Breast epithelium (tissue), 3 donors: ENCODE measurements at regions not wholly inside any gene's neighbourhood (a gene's known extent, or its start where the extent isn't known, plus 50 kb on each side); places are given as distances from the start of the nearest gene placed in this dataset.

ENCODE experiments used
- POLR2A ChIP-seq: fragments of 450-650 bp; IDR thresholded peaks from one replicate; pipeline ENCODE4 v1.6.1; 2016; ENCODE audit warnings: antibody characterized with exemption, mild to moderate bottlenecking, moderate library complexity
- POLR2AphosphoS5 ChIP-seq, 3 donors: sonication (generic); formaldehyde crosslinking; IDR thresholded peaks; one replicate each; pipeline ENCODE4 v1.6.1; 2017; ENCODE audit warnings: antibody characterized with exemption in 3 of 3
- TF ChIP-seq, protein P1 (sequence below), 3 donors: fragments of 450-650 bp; IDR thresholded peaks; one replicate each; pipeline ENCODE4 v1.5.1; 2016 to 2017; ENCODE audit warnings: antibody characterized with exemption in 3 of 3, mild to moderate bottlenecking in 3 of 3, moderate library complexity in 3 of 3

DNA sequence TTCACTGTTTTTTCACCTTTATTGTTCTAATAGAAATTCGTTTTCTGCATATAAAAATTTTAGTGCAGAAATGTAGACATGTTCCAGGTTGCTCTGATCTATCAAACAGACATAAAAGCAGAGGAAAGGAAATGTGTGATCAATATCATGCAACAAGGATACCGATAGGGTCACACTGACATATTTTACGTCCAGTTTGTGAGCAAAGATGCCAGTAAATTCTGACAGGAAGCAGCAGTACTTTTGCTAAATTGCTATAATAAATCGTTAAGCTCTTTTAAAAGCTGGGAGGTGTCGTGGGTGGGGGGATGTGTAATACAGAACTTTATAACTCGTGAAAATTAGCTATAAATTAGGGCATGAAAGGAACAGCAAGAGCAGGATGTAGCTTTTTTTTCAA, 955.2 kb downstream of the BRINP3 start:
- TF ChIP-seq, protein P1, sequence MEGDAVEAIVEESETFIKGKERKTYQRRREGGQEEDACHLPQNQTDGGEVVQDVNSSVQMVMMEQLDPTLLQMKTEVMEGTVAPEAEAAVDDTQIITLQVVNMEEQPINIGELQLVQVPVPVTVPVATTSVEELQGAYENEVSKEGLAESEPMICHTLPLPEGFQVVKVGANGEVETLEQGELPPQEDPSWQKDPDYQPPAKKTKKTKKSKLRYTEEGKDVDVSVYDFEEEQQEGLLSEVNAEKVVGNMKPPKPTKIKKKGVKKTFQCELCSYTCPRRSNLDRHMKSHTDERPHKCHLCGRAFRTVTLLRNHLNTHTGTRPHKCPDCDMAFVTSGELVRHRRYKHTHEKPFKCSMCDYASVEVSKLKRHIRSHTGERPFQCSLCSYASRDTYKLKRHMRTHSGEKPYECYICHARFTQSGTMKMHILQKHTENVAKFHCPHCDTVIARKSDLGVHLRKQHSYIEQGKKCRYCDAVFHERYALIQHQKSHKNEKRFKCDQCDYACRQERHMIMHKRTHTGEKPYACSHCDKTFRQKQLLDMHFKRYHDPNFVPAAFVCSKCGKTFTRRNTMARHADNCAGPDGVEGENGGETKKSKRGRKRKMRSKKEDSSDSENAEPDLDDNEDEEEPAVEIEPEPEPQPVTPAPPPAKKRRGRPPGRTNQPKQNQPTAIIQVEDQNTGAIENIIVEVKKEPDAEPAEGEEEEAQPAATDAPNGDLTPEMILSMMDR (IDR thresholded peaks at IDR 0.05), result no peak
- TF ChIP-seq POLR2A, result no peak
- no peak for TF ChIP-seq POLR2AphosphoS5 (IDR thresholded peaks at IDR 0.05)
